Mesothelial cell of epicardium (in vitro differentiated cells): ENCODE measurements at regions not wholly inside any gene's neighbourhood (a gene's known extent, or its start where the extent isn't known, plus 50 kb on each side); places are given as distances from the start of the nearest gene placed in this dataset.
"Not testable (repeated sequence)": the region's sequence is repeated elsewhere in the genome, so short reads cannot be mapped to it uniquely, and the experiment has no call there.

Source experiments
- DNase-seq, 2 experiments: peaks; one replicate each; pipeline ENCODE4 v3.0.0; 2021; ENCODE audit warnings: low spot score in 2 of 2; ENCODE audit not compliant: unreplicated experiment in 2 of 2
- H3K27ac Mint-ChIP-seq: 2 replicates; pipeline ENCODE4 v1.8.0; 2021; ENCODE audit warnings: mixed read lengths
- H3K27me3 Mint-ChIP-seq: 2 replicates; pipeline ENCODE4 v1.8.0; 2021; ENCODE audit warnings: low read depth, mixed read lengths
- H3K36me3 Mint-ChIP-seq: 2 replicates; pipeline ENCODE4 v1.8.0; 2021; ENCODE audit warnings: mixed read lengths
- H3K4me1 Mint-ChIP-seq: 2 replicates; pipeline ENCODE4 v1.8.0; 2021; ENCODE audit warnings: mixed read lengths
- H3K4me3 Mint-ChIP-seq: 2 replicates; pipeline ENCODE4 v1.8.0; 2021; ENCODE audit warnings: mild to moderate bottlenecking, moderate library complexity, mixed read lengths
- H3K9me3 Mint-ChIP-seq: 2 replicates; pipeline ENCODE4 v1.8.0; 2021; ENCODE audit warnings: mixed read lengths
- CTCF ChIP-seq: fragments of 200-600 bp; sonication (generic); IDR thresholded peaks from one replicate; pipeline ENCODE4 v1.5.0; 2021; ENCODE audit warnings: antibody characterized with exemption; ENCODE audit not compliant: unreplicated experiment

DNA sequence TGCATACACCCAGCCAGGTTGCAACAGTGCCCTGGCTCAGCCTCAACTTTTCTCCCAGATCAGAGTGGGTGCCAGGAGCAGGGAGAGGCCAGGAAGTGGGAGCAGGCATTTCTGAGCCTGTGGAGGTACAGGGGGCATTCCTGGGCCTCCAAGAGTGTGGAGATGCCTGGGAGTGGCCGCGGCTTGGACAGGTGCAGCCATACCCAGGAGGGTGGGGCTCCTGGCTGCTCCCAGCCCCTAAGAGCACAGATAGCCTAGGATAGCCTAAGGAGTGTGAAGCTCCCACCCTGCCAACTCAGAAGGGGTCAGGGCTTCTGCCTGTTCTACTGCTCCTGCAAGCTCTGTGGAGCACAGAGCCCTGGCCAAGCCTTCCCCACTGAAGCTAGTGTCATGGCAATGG is 543.4 kb downstream of the RPL10L start:
- no peaks in the 10 kb centered on the region for H3K27me3 Mint-ChIP-seq
- H3K4me1 Mint-ChIP-seq, result no peaks in the 10 kb centered on the region
- no peak overlapping the region for H3K4me3 Mint-ChIP-seq
- no peak for TF ChIP-seq CTCF
- H3K9me3 Mint-ChIP-seq, result peaks cover 37% of the 10 kb centered on the region
- DNase-seq, result no peak
- no peak overlapping the region for H3K27ac Mint-ChIP-seq
- no peaks in the 10 kb centered on the region for H3K36me3 Mint-ChIP-seq

- not testable (repeated sequence) for DNase-seq, H3K27ac Mint-ChIP-seq, H3K4me1 Mint-ChIP-seq, H3K4me3 Mint-ChIP-seq, H3K36me3 Mint-ChIP-seq, H3K27me3 Mint-ChIP-seq
- H3K9me3 Mint-ChIP-seq, result peaks cover 16% of the 10 kb centered on the region
Measured at GRCh38 chr14:46100901-46101300, 550.7 kb downstream of the RPL10L start.

DNA sequence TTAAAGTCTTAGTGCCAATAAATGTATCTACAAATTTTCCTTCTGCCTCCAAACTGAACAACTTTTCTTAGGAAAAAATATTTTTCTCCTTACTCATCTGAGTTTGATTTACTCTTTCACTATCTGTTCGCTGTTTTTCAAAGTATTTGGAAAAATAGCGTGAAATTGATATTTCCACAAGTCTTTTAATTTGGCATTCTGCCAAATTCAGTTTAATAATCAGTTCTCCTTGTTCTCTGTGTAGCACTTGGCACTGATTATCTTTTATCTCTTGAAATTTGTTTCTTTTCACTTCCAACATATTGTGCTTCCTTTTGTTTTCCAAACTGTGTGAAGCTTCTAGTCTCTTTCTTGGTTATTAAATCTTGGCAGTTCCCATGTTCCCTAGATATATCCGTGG is 559.8 kb downstream of the RPL10L start:
- Mint-ChIP-seq H3K9me3 (peaks cover 2% of the 10 kb centered on the region), H3K27me3 (no peaks in the 10 kb centered on the region), H3K4me1 (no peaks in the 10 kb centered on the region), H3K4me3 (no peak overlapping the region), H3K36me3 (no peaks in the 10 kb centered on the region), H3K27ac (no peak overlapping the region)
- no peak for TF ChIP-seq CTCF
- no peak for DNase-seq

- Mint-ChIP-seq H3K36me3 (no peaks in the 10 kb centered on the region), H3K27me3 (no peaks in the 10 kb centered on the region), H3K27ac (no peak overlapping the region), H3K4me1 (no peaks in the 10 kb centered on the region), H3K9me3 (peaks cover 11% of the 10 kb centered on the region), H3K4me3 (no peak overlapping the region)
- DNase-seq, result no peak
- no peak for TF ChIP-seq CTCF
Measured at GRCh38 chr14:46087604-46088003, 564.0 kb downstream of the RPL10L start.

- H3K36me3 Mint-ChIP-seq, result no peaks in the 10 kb centered on the region
- no peak overlapping the region for H3K4me3 Mint-ChIP-seq
- H3K27me3 Mint-ChIP-seq, result peaks cover 3% of the 10 kb centered on the region
- H3K9me3 Mint-ChIP-seq, result no peaks in the 10 kb centered on the region
- no peak overlapping the region for H3K27ac Mint-ChIP-seq
- no peak for DNase-seq
- no peak for TF ChIP-seq CTCF
- no peaks in the 10 kb centered on the region for H3K4me1 Mint-ChIP-seq
Measured at GRCh38 chr14:46074061-46074460, 577.5 kb downstream of the RPL10L start.

GRCh38 chr14:46063872-46064271 is 587.7 kb downstream of the RPL10L start:
- H3K27ac Mint-ChIP-seq, result no peak overlapping the region
- TF ChIP-seq CTCF, result no peak
- H3K36me3 Mint-ChIP-seq, result no peaks in the 10 kb centered on the region
- no peak overlapping the region for H3K4me3 Mint-ChIP-seq
- no peak for DNase-seq
- no peaks in the 10 kb centered on the region for H3K4me1 Mint-ChIP-seq
- no peaks in the 10 kb centered on the region for H3K27me3 Mint-ChIP-seq
- H3K9me3 Mint-ChIP-seq, result no peaks in the 10 kb centered on the region
